ENCODE measurements at regions not wholly inside any gene's neighbourhood (a gene's known extent, or its start where the extent isn't known, plus 50 kb on each side); places are given as distances from the start of the nearest gene placed in this dataset.

- TF ChIP-seq CTCF (IDR thresholded peaks at IDR 0.05; ENCODE audit: borderline replicate concordance, extremely low read depth, low read length, poor library complexity, severe bottlenecking) (no peak), EZH2 (IDR thresholded peaks at IDR 0.05; ENCODE audit: borderline replicate concordance, low read depth, low read length, severe bottlenecking) (no peak)
Measured at GRCh38 chr7:33701189-33701740, 204.1 kb upstream of the BMPER start.
